ENCODE measurements at regions not wholly inside any gene's neighbourhood (a gene's known extent, or its start where the extent isn't known, plus 50 kb on each side); places are given as distances from the start of the nearest gene placed in this dataset.
"Not testable (repeated sequence)": the region's sequence is repeated elsewhere in the genome, so short reads cannot be mapped to it uniquely, and the experiment has no call there.

DNA sequence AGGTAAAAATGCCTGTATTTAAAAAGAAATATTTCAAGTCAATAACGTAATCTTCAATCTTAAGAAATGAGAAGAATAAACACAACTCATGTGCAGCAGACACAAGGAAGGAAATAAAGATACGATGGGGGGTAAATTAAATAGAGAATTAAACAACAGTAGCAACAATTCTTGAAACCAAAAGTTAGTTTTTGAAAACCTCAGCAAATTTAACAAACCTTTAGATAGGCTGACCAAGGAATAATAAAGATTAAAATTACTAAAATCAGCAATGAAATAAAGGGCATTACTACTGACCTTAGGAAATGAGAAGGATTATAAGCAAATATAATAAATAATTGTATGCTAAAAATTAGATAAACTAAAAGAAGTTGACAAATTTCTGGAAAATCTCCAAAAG is 178.9 kb downstream of the RTP5 start:
- no peak for DNase-seq
- no peaks in the 10 kb centered on the region for H3K9me3 ChIP-seq
- intact Hi-C loops (cut with DNase I), result no loop called here

DNA sequence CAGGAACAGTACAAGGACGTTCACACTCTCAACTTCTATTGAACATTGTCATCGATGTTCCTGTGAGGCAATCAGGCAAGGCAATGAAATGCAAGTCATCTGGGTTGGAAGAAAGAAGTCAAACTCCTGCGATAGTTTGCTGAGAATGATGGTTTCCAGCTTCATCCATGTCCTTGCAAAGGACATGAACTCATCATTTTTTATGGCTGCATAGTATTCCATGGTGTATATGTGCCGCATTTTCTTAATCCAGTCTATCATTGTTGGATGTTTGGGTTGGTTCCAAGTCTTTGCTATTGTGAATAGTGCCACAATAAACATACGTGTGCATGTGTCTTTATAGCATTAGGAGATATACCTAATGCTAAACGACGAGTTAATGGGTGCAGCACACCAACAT is 180.0 kb downstream of the RTP5 start:
- H3K27me3 ChIP-seq, result peaks cover 27% of the 10 kb centered on the region
- H3K9me3 ChIP-seq; H3K4me3 ChIP-seq; H3K36me3 ChIP-seq; H3K4me1 ChIP-seq; ATAC-seq; DNase-seq; intact Hi-C loops (cut with DNase I); H3K27ac ChIP-seq: not testable (repeated sequence)

More for the DNA sequence above, 178.9 kb downstream of the RTP5 start:
- no peak overlapping the region for H3K27ac ChIP-seq
- no peak for ATAC-seq
- TF ChIP-seq, protein P1, sequence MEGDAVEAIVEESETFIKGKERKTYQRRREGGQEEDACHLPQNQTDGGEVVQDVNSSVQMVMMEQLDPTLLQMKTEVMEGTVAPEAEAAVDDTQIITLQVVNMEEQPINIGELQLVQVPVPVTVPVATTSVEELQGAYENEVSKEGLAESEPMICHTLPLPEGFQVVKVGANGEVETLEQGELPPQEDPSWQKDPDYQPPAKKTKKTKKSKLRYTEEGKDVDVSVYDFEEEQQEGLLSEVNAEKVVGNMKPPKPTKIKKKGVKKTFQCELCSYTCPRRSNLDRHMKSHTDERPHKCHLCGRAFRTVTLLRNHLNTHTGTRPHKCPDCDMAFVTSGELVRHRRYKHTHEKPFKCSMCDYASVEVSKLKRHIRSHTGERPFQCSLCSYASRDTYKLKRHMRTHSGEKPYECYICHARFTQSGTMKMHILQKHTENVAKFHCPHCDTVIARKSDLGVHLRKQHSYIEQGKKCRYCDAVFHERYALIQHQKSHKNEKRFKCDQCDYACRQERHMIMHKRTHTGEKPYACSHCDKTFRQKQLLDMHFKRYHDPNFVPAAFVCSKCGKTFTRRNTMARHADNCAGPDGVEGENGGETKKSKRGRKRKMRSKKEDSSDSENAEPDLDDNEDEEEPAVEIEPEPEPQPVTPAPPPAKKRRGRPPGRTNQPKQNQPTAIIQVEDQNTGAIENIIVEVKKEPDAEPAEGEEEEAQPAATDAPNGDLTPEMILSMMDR (IDR thresholded peaks at IDR 0.05), result no peak
- no peaks in the 10 kb centered on the region for H3K4me1 ChIP-seq
- H3K4me3 ChIP-seq, result no peak overlapping the region
- no peaks in the 10 kb centered on the region for H3K36me3 ChIP-seq
- H3K27me3 ChIP-seq, result peaks cover 37% of the 10 kb centered on the region

DNA sequence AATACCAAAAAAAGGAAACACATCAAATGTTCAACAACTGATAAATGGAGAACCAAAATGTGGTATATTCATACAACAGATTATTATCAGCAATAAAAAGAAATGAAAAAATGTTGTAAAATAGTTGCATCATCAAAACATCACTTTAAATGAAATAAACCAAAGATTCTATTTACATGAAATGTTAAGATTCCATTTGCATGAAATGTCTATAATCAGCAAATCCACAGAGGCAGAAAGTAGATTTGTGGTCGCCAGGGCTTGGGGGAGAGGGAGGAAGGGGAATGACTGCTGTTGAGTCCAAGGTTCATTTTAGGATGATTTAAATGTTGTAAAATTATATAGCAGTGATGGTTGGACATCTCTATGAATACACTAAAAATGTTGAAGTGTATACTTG is 181.9 kb downstream of the RTP5 start:
- Histone ChIP-seq H3K27me3 (peaks cover 18% of the 10 kb centered on the region), H3K4me1 (no peaks in the 10 kb centered on the region), H3K9me3 (no peaks in the 10 kb centered on the region), H3K36me3 (no peaks in the 10 kb centered on the region), H3K27ac (no peak overlapping the region), H3K4me3 (no peak overlapping the region)
- no peak for DNase-seq
- intact Hi-C loops (cut with DNase I), result no loop called here
- TF ChIP-seq, protein P1 (IDR thresholded peaks at IDR 0.05), result no peak
- ATAC-seq, result no peak

DNA sequence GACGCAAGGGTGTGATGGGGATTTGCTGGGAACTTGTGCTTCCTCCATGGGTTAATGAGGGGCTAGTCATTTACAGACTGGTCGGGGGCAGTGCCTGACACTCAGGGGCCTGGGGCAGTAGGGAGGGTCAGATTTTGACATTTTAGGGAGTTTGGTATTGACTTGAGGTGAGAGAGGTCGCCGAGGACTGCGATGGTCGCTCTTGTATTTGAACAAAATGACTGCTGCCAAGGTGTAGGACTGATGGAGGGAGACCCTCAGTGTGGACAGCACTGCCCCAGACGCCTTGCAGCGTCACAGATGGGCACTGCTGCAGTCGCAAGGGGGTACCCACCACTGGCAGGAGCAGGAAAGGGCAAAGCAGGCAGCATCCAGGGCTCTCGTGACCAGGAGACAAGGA is 182.9 kb downstream of the RTP5 start:
- intact Hi-C loops (cut with DNase I), result no loop called here
- Histone ChIP-seq H3K4me1 (no peaks in the 10 kb centered on the region), H3K4me3 (no peak overlapping the region), H3K9me3 (no peaks in the 10 kb centered on the region), H3K27me3 (peaks cover 22% of the 10 kb centered on the region), H3K36me3 (no peaks in the 10 kb centered on the region), H3K27ac (no peak overlapping the region)
- TF ChIP-seq, protein P1 (IDR thresholded peaks at IDR 0.05), result no peak
- ATAC-seq (no peak), DNase-seq (peak; percentile 42)

DNA sequence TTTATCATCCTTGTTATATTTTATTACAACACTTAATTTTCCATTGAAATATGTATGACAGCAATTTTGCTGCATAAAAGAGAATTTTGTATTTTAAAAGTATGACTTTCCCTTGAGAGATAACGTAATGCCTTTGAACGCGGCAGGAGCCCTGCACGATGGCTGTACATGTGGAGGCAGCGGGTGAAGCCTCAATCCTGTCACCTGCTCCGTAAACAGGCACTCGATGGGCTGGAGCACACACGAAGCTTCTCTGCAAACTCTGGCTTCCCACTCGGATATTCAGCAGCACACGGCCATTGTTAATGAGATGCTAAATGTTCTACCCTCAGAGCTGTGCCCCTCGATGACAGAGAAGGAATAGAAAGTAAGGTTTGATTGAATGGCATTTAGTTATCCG is 184.4 kb downstream of the RTP5 start:
- Histone ChIP-seq H3K36me3 (no peaks in the 10 kb centered on the region), H3K27ac (no peak overlapping the region), H3K9me3 (no peaks in the 10 kb centered on the region), H3K4me1 (no peaks in the 10 kb centered on the region), H3K4me3 (no peak overlapping the region), H3K27me3 (peaks cover 13% of the 10 kb centered on the region)
- intact Hi-C loops (cut with DNase I), result no loop called here
- DNase-seq, result peak; percentile 40
- no peak for ATAC-seq
- TF ChIP-seq, protein P1 (IDR thresholded peaks at IDR 0.05), result no peak

DNA sequence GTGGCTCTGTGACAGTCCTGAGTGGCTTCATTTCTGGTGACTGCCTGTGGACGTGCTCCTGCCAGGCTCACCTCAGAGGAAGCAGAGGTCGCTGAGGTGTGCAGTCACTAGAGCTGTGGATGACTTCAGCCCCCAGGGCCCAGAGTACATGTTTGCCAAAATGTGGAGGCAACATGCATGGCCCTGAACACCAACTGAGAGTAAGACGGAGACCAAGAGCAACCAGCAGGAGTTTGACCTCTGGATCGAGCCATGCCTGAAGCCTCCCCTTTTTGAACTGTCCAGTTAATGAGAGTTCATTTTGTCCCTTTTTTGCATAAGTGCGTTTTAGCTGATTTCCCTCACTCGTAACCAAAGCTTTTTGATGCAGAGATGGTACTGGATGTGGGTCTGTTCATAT is 184.9 kb downstream of the RTP5 start:
- ATAC-seq (no peak), DNase-seq (peak; percentile 26)
- intact Hi-C loops (cut with DNase I), result no loop called here
- Histone ChIP-seq H3K9me3 (no peaks in the 10 kb centered on the region), H3K27me3 (peaks cover 13% of the 10 kb centered on the region), H3K27ac (no peak overlapping the region), H3K4me1 (no peaks in the 10 kb centered on the region), H3K36me3 (no peaks in the 10 kb centered on the region), H3K4me3 (no peak overlapping the region)
- TF ChIP-seq, protein P1 (IDR thresholded peaks at IDR 0.05), result no peak
